RCC 7860 (cell line): ENCODE measurements at regions not wholly inside any gene's neighbourhood (a gene's known extent, or its start where the extent isn't known, plus 50 kb on each side); places are given as distances from the start of the nearest gene placed in this dataset.

Experiments used
- DNase-seq: peaks from one replicate; pipeline ENCODE4 v3.0.0-alpha.2; 2015; ENCODE audit warnings: low spot score
- FAIRE-seq: peaks from 2 replicates; lab custom pipeline; 2012; peaks lifted over from hg19 to GRCh38; lab: Jason Lieb, UNC

DNA sequence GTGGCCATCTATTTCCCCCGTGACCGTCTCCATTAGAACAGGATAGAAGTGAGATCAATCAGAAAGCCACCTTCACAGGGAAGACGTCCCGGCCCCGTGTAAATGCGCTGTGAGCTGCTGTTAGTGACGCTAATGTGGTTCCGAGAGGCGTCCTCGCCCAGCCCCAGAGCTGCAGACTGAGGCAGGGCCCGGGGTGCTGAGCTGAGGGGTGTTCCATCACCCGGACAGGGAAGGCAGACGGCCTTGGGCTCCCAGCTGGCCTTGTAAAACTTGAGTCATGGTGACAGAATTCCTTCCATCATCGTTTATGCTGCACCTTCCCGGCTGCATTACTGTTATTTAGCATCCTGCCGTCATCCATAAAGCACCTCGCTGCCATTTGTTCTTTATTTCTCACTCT, 195.3 kb upstream of the CTBP2 start:
- DNase-seq (no peak), FAIRE-seq (no peak)

DNA sequence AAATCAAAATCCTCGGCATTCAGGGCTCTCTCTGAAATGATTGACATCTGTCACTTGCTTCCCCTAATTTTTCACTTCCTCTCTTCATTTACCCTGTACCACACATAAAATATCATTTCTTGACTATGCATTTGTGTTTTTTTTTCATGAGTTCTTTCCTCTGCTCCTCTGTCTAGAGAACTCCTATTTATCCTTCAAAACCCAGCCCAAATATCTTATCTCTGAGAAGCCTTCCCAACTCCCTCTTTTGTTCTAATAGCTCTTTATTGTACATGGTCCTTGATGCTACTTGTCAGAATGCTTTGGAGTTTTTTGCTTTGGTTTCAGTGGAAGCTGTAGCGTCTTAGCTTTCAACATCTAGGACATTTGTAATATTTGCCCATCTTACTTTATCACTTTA, 190.2 kb upstream of the CTBP2 start:
- DNase-seq (no peak), FAIRE-seq (no peak)

DNA sequence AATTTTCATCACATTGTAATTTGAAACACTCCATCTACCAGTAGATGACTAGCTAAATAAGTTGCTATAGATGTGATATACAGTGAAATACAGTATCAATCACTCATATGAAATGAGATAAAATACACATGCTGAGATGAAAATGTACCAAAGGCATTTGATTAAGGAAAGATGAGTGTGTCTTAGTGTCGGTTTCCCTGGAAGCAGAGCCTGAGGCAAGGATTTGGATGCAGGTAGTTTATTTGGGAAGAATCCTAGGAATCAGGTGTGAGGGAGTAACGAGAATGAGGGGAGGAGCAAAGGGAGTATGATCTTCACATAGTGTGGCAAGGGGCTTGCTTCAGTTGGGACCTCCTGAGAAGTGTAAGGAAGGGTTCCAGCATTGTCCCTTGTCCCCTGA, 188.2 kb upstream of the CTBP2 start:
- DNase-seq (no peak), FAIRE-seq (no peak)

DNA sequence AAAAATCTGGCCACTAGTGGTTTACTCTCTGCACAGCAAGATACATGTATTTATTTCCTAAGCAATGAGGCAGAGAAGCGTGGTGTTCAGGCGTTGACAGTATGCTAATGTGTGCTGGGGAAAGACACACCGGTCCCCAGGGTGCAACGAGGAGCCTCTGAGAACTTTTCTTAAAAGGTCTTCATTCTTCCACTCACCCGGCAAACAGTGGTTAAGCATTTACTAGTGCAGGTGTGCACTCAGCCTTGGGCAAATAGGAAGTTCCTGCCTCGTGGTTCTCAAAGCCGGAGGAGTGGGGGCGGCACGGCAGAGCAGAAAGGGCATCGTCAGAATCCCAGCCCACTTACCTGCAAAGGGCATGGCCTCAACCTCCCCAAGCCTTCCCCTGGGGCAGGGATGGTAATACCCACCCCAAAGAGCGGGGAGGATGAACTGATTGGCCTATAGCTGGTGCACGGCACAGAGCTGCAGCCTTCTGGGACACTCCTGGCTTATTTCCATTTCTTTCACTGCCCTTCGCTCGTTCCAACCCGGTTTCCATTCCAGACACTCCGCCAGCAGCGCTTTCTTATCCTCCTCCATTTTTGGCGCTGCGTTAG, 184.3 kb upstream of the CTBP2 start:
- FAIRE-seq = no peak
- no peak for DNase-seq

DNA sequence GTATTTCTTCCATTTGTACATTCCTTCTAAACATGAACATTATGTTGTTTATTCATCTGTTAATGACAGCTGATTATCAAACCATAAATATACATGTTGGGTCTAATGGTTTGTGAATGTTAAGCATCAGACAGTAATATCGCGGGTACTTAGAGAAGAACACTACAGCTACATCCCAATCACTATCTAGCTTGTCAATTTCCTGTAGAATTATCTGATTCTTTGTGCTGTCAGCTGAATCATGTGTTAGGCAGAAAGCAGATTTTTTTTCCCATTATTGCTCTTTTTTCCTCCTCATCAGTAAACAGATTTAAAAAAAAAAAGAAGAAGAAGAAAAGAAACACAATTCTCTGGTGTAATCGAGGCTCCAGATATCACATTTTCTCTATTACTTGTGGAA, 183.6 kb upstream of the CTBP2 start:
- DNase-seq = no peak
- FAIRE-seq = no peak

DNA sequence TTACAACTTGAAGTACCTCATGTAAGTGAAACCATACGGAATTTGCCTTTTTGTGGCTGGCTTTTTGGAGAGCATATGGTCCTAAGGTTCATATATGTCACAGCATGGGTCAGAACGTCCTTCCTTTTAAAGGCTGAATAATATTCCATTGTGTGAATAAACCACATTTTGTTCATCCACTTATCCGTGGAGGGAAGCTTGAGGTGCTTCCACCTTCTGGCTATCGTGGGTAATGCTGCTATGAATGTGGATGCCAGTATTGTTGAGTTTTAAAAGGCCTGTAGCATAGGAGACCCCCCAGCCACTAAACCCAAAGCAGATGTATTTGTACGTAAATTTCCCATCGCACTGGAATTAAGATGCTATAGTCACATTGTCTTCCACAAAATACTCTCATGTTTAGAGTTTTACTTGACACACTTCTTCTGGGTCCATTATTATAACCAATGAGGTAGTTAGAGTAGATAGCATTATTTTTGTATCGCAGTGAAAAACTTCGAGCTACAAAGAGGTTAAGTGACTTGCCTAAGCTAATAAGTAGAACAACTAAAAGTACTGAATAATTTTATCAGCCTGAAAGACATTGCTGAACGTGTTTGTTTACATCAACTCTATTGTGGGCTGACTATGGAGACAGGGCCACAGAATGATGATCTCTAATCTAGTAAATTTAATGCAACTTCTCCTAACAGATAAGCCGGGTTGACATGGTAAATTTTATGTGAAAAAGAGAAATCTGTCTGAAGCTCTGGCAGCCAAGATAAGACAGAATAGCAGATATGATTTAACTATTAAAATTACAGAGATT, 183.0 kb upstream of the CTBP2 start:
- DNase-seq = no peak
- no peak for FAIRE-seq

DNA sequence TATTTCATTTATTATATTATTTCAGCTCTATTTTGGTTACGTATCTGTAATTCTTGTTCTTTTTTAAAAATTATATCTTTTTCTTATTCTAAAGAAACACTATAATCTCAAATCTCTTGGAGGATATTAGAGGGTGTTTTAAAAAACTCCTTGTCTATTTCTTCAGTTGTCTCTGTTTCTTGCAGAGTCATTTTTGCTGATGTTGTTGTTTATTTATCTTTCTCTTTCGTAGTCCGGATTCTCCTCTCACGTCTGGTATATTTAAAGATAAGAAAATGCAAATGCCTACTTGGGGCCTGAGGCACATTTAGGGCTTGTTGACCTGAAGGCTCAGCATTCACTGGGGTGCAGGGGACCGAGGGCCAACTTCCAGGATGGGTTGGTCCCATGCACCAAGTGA, 181.2 kb upstream of the CTBP2 start:
- FAIRE-seq (no peak), DNase-seq (no peak)

DNA sequence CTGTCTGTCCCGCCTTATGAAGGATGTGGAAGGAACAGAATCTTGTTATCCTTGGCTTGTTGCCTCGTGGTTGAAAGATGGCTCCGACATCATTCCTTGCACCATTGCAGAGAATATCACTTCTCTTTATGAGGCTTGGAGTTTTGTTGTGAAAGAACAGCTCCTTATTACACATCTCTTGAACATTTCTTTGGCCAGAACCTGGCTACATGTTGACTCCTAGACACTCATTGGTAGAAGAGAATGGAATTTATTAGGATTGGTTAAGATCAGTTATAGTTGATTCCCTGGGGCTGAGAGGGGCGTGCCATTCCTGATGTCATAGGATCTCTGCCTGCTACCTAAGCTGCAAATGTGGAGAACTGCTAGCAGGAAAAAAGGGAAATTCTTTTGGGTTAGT, 180.5 kb upstream of the CTBP2 start:
- FAIRE-seq = no peak
- no peak for DNase-seq

DNA sequence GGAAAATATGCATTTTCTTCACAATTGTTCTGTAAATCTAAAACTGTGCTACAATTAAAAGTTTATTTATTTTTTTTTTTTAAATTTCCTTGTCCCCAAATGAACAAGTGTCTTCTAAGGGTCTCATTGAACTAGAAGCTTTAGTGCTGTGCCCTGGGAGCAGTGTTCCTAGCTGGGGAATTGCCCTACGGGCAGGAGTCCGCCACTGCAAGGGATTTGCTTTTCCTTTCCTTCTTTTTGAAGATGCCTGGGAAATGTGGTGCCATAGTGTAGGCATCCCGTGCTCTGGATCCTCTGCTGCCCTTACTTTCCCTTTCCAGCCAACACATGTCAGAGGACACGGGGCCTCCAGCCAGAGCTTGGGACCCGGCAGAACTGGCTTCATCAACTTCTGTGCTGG, 177.1 kb upstream of the CTBP2 start:
- DNase-seq = no peak
- FAIRE-seq = no peak

DNA sequence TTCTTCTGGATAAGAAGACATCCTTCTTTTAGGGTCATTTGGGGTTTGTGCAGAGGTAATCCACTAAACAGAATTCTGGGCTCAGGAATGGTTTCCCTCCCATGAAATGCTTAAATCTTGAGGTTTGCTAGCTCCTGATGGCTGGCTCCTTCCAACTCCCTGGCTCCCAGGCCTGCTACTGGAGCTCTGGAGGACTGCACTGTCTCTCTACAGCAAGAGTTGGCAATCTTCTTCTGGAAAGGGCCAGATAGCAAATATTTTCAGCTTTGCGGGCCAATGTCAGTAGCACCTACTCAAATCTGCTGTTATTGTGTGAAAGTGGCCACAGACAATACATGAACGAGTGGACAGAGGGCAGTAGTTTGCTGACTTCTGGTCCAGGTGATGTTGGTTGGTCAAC, 174.2 kb upstream of the CTBP2 start:
- FAIRE-seq = no peak
- DNase-seq = no peak

DNA sequence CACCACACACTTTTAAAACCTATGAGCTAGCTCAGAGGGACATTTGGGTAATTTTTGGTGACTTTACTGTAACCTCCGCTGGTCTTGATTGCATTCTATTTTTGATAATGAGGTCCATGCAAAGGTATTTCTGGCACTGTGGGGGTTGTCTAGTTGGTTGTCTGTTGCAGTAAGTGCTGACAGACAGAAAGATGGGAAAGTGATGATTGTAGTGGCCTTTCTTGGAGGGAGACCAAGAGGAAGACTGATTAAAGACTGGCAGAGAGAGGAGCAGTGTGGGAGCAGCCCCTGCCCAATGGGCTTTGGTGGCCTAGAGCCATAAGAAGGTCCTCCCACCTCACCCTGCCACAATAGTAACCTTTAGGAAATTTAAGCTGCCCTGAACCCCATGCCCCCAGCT, 173.4 kb upstream of the CTBP2 start:
- DNase-seq = no peak
- FAIRE-seq = no peak

DNA sequence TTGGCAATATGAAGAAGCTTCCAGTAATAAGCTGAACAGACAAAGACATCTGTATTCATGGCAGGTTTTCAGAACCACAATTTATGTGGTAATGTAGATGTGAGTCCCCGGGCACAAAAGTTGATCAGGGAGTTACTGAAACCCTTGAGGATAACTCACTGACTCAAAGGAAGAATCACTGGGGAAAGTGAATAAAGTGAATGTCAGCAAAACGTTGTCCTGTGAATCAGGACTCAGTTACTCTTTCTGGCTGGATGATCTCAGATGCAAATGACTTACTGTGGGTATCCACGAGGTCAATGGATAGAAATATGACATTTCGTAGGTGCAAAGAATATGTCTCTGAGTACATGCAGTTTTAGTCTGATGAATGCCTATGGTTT, 172.8 kb upstream of the CTBP2 start:
- DNase-seq (no peak), FAIRE-seq (no peak)

DNA sequence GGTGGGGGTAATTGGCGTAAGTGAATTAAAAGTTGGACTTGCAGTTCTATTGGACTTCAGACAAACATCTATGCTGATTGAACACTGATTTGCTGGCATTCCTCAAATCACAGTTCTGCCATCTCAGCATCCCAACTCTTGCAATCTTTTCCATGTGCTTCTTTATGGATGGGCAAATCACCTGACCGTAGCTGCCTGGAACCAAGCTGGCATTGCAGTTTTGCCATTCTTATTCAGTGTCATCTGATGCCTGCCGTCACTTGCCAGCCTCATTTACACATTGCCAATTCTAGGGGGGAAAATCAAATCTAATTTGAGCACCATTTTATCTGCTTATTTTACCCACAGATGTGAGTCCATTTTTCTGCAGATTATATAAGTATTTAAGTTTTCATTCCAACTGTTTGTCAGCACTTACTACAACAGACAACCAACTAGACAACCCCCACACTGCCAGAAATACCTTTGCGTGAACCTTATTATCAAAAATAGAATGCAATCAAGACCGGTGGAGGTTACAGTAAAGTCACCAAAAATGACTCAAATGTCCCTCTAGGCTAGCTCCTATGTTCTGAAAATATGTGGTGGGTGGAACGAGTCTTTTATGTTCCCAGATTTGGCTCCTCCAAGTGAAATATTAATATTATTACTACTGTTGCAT, 172.3 kb upstream of the CTBP2 start:
- no peak for DNase-seq
- no peak for FAIRE-seq

DNA sequence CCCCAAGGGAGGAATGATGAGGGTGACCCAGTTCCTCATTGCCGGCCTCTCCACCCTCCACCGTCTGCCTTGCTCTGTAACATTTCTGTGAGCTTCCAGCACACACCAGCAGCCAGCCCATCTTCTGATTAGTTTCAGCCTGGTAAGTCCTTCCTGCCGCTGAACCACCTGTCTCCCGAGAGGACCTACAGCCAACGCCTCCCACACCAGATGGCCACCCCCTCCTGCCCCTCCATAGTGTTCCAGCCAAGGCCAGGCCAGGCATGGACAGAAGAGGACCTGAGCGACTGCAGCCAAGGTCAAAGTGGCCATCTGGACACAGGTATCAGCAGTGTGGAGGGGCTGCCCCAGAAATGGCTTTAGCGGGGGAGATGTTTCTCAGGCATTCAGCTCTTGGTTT, 170.7 kb upstream of the CTBP2 start:
- no peak for FAIRE-seq

DNA sequence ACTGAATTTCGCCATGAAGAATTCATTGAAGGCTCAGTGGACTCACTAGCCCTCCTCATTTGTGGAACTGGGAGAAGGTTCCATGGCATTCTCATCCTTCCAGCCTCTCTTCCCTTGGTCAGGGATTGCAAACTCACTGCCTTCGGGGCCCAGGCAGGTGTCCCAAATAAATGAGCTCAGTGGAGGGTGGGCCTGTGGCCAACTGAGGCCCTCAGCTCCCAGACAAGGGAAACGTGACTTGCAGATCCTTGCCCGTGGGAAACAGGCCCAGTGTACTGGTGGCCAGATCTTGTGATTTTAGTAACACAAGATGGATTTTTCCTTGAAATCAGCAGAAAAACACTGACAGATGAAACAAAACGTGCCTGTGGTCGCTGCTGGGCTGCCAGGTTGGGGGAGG, 168.7 kb upstream of the CTBP2 start:
- FAIRE-seq = no peak
- no peak for DNase-seq

More for the DNA sequence above, 170.7 kb upstream of the CTBP2 start:
- no peak for DNase-seq

DNA sequence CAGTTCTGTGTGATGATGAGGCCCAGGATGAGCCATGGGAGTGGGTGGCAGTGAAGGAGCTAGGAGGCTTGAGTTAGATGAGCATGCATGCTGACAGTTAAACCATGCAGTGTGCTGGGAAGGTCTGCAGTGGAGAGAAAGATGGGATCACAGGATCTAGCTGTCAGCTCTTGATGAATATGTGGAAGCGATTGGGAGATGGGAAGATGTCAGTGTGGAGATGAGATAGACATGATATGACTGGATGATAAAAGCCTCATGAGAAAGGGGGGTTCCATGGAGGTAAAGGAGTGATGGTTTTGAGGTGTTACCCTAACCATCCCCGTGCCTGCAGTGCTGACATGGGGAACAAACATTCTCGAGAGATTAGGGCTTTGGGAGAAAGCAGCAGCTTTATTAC, 165.0 kb upstream of the CTBP2 start:
- FAIRE-seq (no peak), DNase-seq (no peak)

DNA sequence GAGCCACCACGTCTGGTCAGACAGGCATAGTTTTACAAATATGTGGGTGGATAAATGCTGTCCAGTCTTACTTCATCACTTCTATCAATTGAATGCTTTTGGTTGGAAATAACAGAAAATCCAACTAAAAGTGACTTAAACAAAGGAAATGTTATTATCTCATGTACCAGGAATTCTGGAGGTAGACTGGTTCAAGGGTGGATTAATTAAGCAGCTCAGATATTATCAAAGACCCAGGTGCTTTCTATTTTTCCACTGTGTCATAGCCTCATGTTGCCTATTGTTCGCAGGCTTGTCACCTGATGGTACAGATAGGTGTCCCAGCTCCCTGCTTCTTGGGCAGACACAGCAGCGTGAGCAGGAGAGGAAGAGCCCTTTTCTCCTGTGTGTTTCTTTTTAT, 156.1 kb upstream of the CTBP2 start:
- FAIRE-seq = no peak
- DNase-seq = no peak

DNA sequence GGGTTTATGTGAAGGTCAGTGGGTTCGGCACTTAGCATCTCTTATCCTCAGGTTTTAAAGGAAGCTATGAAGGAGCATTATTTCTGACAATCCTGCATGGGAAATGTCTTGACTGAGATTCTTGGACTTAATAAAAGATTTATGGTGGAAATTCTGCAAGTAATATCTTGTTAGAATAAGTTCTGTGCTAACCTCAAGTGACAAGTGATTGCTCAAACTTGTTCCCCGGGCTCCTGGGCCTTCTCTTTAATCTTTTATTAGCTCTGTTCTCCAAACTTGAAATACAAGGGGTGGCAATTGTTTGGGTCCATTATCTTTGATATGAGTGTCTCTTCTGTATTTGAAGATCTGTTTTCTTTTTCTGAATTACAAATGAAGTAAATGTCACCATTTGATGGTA, 140.6 kb upstream of the CTBP2 start:
- FAIRE-seq (no peak), DNase-seq (no peak)

DNA sequence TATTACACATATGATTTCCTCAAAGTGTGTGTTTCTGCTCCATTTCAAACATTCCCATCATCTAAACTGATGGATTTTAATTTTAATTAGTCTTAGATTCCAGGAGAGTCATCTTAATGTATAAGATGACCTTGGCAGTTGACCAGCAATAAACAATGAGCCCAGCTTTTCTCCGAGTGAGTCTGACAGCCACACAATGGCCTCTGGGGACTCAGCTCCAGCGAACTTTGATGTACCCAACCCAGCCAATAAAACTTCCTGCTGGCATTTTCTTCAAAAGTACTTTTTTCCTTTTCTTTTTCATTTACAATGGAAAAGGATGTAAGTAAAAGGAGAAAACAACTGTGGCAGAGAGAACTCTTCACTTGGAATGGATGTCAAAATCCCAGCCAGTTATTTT, 139.1 kb upstream of the CTBP2 start:
- FAIRE-seq (no peak), DNase-seq (no peak)

DNA sequence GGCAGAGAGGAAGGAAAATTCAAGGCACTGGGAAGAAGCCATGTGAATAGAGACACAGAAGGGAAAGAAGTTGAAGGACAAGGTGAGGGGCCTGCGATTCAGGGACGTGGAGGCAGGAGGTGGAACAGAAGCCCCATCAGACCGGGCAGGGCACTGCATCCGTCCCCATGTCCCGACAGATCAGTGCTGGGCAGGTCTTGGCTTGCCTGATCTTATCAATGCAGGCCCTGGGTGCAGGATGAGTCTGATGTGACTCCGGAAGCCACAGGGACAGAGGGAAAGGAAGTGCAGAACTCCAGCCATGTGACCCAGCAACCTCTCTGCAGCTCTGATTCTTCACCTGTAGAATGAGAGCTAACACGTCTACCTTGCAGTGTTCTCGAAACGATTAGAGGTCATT, 136.2 kb upstream of the CTBP2 start:
- DNase-seq (no peak), FAIRE-seq (no peak)

DNA sequence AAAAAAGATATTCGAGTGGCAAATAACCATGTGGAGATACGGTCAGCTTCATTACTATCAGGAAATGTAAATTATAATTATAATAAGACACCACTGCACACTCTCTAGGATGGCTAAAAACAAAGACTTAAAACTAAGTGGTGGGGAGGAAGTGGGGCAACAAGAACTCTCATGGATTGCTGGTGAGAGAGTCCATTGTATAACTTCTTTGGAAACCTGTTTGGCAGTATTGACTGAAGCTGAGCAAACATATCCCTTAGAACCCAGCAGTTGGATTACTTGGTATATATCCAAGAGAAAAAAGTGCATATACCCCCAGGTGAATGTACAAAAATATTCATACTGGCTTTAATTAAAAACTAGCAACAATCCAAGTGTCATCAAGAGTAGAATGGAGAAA, 133.7 kb upstream of the CTBP2 start:
- FAIRE-seq (no peak), DNase-seq (no peak)

DNA sequence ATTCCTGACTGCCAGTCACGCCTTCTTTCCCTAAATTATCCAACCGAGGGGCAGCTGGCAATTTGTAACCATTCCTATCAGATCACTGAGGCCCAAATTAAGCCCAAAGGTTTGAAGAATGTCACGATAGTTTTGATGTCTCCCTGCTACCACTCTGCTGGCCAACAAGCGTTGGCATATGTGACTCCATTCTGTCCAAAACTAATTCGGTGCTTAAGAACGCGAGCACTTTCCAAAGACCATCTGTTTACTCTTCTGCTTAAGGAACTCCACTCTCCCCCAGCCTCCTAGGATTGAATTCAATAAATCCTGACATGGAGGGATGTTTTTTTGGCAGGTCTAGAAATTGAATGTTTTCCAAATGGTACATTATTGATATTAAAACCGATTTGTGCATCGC, 131.5 kb upstream of the CTBP2 start:
- FAIRE-seq (no peak), DNase-seq (no peak)
